Esophagus squamous epithelium (tissue), 4 donors: ENCODE measurements at regions not wholly inside any gene's neighbourhood (a gene's known extent, or its start where the extent isn't known, plus 50 kb on each side); places are given as distances from the start of the nearest gene placed in this dataset.

Experiments
- CTCF ChIP-seq, 6 experiments: fragments of 450-650 bp in 4 of 6; fragments of 200-600 bp in 2 of 6; sonication (generic) in 2 of 6; IDR thresholded peaks; one replicate each; pipeline ENCODE4 v1.5.1; 2016 to 2019; ENCODE audit warnings: antibody characterized with exemption in 6 of 6, mild to moderate bottlenecking in 4 of 6, moderate library complexity in 4 of 6
- POLR2A ChIP-seq, 4 donors: fragments of 450-650 bp; IDR thresholded peaks; one replicate each; pipeline ENCODE4 v1.6.1; 2017; ENCODE audit warnings: antibody characterized with exemption in 4 of 4, mild to moderate bottlenecking in 4 of 4, moderate library complexity in 3 of 4

GRCh38 chr12:46537387-46537955 lies 164.9 kb upstream of the SLC38A2 start:
- no peak for TF ChIP-seq CTCF (IDR thresholded peaks at IDR 0.05)
- no peak for TF ChIP-seq POLR2A (IDR thresholded peaks at IDR 0.05)
